NT2/D1 (cell line): ENCODE measurements at regions not wholly inside any gene's neighbourhood (a gene's known extent, or its start where the extent isn't known, plus 50 kb on each side); places are given as distances from the start of the nearest gene placed in this dataset.

ENCODE experiments used
- SUZ12 ChIP-seq: IDR thresholded peaks from 2 replicates; pipeline ENCODE4 v1.6.1; 2011; ENCODE audit not compliant: insufficient read length, insufficient read depth; ENCODE audit errors: extremely low read depth
- YY1 ChIP-seq: IDR thresholded peaks from 2 replicates; pipeline ENCODE4 v1.6.1; 2011; ENCODE audit not compliant: insufficient read length, insufficient read depth
- ZNF274 ChIP-seq: IDR thresholded peaks from 2 replicates; pipeline ENCODE4 v1.6.1; 2011; ENCODE audit warnings: mild to moderate bottlenecking, low read depth, low read length

GRCh38 chr2:10240161-10240681 lies 62.5 kb upstream of the HPCAL1 start:
- TF ChIP-seq YY1 (no peak), ZNF274 (no peak), SUZ12 (no peak)
